ENCODE measurements at regions not wholly inside any gene's neighbourhood (a gene's known extent, or its start where the extent isn't known, plus 50 kb on each side); places are given as distances from the start of the nearest gene placed in this dataset.

DNA sequence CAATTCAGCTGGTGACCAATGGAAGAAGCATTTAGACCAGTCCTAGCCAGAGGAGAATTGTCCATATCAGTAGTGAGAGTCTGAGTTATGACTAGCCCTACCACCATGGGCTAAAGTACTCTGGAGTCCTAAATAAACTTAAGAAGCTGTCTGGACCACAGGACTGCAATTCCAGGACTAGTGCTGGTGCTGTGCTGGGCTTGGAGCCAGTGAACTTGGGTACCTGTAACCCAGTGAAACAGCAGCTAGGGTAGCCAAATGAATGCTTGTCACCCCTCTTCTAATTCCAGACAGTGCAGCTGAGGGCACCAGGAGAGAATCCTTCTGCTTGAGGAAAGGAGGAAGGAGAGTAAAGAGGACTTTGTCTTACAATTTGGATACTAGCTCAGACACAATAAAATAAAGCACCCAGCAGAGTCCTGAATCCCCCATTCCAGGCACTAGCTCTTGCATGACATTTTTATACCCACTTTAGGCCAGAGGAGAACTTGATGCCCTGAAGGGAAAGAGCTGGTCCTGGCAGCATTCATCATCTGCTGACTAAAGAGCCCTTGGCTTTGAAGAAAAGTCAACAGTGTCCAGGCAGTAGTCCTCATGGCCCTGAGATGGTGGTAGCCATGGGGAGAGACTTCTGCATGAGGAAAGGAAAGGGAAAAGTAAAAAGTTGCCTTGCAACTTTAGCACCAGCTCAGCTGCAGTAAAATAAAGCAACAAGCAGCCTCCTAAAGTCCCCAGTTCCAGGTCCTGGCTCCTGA, 2675.7 kb downstream of the PCDH7 start:
- no peak for TF ChIP-seq EZH2 (IDR thresholded peaks at IDR 0.05; ENCODE audit: borderline replicate concordance, low read depth, low read length, poor library complexity, severe bottlenecking)
- TF ChIP-seq CTCF (conservative IDR thresholded peaks at IDR 0.05; ENCODE audit: low read depth, low read length), result no peak
